ENCODE measurements at regions not wholly inside any gene's neighbourhood (a gene's known extent, or its start where the extent isn't known, plus 50 kb on each side); places are given as distances from the start of the nearest gene placed in this dataset.

DNA sequence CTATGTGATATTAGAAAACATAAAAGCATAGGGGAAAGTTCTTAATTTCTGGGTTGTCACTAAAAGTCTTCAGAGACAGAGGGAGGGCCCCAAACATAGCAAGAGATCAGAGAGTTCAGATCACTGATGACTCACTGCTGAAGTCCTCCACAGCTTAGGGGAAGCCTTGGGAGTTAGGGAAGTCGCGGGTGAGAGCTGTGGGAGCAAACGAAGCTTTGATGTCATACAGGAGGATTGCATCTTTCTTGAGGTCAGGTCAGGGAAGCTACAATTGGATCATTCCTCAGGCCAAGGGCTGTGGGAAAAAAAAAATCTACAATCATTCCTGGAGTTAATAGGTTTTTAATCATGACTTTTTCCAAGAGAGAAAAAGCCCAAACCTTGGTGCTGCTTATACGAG is 96.2 kb downstream of the COPS8 start:
- peaks cover 9% of the 10 kb centered on the region for H3K4me1 Mint-ChIP-seq

DNA sequence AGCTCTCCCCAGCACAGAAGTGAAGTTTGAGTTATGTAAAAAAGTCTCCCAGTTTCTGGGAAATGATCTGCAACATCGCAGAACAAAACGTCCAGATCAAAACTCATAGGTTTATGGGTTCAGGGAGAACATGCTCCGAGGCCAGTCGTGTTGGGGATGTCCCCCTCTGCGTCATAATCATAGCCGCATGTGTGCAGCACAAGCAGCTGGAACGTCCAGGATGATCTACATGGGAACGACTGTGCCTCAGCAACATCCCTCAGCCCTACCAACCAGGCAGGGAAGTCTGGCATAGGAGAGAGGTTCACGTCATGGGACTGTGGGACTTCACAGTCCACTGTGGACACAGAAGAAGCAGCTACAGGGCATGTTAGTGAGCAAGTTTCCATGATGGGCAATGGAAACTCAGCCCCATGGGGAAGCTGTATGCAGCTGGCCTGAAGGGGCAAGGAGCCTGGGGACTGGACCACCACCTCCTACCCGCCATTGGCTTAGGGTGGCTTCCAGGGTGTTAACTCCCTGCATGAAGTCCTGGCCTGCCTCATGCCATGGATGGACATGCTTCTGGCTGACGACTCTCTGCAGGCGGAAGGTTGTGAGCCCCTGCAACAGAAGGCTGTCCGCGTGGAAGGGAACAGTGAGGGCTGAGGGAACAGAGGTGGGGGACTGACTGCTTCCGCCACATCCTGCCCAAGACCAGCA is 96.9 kb downstream of the COPS8 start:
- Mint-ChIP-seq H3K4me1 (peaks cover 9% of the 10 kb centered on the region), H3K4me3 (no peak overlapping the region), H3K36me3 (ENCODE audit: low read depth) (no peaks in the 10 kb centered on the region), H3K27ac (no peak overlapping the region), H3K27me3 (ENCODE audit: low read depth, poor library complexity) (no peaks in the 10 kb centered on the region), H3K9me3 (peaks cover 5% of the 10 kb centered on the region)
- no peak for DNase-seq
- TF ChIP-seq, protein P1, sequence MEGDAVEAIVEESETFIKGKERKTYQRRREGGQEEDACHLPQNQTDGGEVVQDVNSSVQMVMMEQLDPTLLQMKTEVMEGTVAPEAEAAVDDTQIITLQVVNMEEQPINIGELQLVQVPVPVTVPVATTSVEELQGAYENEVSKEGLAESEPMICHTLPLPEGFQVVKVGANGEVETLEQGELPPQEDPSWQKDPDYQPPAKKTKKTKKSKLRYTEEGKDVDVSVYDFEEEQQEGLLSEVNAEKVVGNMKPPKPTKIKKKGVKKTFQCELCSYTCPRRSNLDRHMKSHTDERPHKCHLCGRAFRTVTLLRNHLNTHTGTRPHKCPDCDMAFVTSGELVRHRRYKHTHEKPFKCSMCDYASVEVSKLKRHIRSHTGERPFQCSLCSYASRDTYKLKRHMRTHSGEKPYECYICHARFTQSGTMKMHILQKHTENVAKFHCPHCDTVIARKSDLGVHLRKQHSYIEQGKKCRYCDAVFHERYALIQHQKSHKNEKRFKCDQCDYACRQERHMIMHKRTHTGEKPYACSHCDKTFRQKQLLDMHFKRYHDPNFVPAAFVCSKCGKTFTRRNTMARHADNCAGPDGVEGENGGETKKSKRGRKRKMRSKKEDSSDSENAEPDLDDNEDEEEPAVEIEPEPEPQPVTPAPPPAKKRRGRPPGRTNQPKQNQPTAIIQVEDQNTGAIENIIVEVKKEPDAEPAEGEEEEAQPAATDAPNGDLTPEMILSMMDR (IDR thresholded peaks at IDR 0.05): no peak

More for the DNA sequence above, 96.2 kb downstream of the COPS8 start:
- H3K4me3 Mint-ChIP-seq: no peak overlapping the region
- no peaks in the 10 kb centered on the region for H3K36me3 Mint-ChIP-seq (ENCODE audit: low read depth)
- TF ChIP-seq, protein P1 (IDR thresholded peaks at IDR 0.05): no peak
- H3K9me3 Mint-ChIP-seq: no peaks in the 10 kb centered on the region
- H3K27ac Mint-ChIP-seq: no peak overlapping the region
- H3K27me3 Mint-ChIP-seq (ENCODE audit: low read depth, poor library complexity): no peaks in the 10 kb centered on the region
- DNase-seq: no peak

DNA sequence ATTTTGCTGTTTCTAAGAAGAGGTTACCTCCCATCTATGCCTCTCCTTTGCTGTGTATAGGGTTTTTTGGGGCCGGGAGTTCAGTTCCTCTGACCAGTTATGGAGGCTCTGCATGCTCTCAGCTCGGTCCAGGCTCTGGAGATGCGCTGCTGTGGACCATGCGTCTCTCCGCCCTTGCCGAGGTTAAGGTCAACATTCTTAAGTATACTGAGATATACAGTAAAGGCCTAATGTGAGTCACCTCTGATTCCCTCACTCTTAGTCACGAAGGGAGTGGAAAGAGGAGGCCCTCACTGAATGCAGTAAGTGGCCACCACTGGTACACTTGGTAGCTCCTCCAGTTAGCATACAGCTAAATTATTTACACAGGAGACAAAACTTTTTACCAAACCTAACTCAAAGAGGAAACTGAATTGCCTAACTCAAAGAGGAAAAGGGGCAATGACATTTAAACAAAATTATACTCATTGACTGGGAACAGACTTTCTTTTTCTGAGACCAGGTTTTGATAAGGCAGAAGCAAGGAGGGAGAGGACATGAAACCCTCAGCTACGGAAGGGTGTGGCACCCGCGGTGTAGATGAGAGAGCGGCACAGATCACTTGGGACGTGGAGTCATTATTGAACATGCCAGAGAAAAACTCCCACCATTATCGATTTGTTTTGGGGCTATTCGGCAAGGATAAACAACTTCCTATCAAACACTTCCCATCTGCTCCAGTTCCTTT is 98.7 kb downstream of the COPS8 start:
- TF ChIP-seq, protein P1 (IDR thresholded peaks at IDR 0.05): no peak
- no peak for DNase-seq
- Mint-ChIP-seq H3K4me1 (peaks cover 9% of the 10 kb centered on the region), H3K27me3 (ENCODE audit: low read depth, poor library complexity) (no peaks in the 10 kb centered on the region), H3K9me3 (peaks cover 7% of the 10 kb centered on the region), H3K4me3 (no peak overlapping the region), H3K36me3 (ENCODE audit: low read depth) (no peaks in the 10 kb centered on the region), H3K27ac (no peak overlapping the region)

DNA sequence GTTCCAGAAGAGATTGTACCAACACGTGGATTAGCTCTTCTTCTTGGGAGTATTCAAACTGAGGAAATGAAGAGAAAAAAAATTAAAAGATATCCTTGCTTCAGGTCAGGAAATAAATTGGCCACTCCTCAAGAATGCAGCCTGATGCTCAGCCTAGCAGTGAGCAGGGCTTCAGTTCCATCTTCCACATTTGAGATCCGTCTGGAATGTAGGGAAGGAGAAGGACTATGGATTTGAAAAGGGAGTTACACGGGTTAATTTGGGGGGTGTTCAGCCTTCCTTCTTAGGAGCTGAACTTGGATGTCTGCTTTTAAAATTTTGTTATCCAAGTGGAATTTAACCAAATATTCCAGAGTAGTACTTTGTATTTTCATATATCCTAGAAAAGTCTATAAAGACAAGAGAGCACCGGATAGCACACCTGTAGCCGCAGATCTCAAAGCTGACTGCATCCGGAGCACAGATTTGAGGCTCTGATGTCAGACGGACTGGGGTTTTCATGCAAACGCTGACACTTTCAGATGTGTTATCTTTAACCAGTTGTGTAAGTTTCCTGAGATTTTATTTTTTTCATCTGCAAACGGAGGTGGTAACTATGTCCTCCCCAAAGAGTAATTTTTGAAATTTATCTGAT is 99.3 kb downstream of the COPS8 start:
- Mint-ChIP-seq H3K4me1 (peaks cover 9% of the 10 kb centered on the region), H3K27ac (no peak overlapping the region), H3K27me3 (ENCODE audit: low read depth, poor library complexity) (no peaks in the 10 kb centered on the region), H3K36me3 (ENCODE audit: low read depth) (no peaks in the 10 kb centered on the region), H3K9me3 (peaks cover 13% of the 10 kb centered on the region), H3K4me3 (no peak overlapping the region)
- DNase-seq: no peak
- TF ChIP-seq, protein P1 (IDR thresholded peaks at IDR 0.05): no peak

DNA sequence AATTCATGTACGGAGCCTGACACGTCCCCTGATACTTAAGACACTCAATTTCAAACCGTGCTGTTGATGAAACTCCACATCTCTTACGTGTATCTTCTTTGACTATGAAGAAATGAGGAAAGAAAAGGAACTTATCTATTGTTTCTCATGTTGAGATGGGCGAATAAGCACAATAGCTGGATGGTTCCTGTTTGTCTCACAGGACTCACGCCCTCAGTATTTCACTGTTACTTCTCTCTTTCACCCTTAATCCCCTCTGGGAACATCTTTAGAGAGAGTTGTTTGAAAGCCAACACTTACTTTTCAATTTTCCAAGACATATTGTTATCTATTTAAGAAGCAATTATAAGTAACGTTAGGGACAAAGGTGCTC is 99.8 kb downstream of the COPS8 start:
- Mint-ChIP-seq H3K27me3 (ENCODE audit: low read depth, poor library complexity) (no peaks in the 10 kb centered on the region), H3K4me3 (no peak overlapping the region), H3K27ac (no peak overlapping the region), H3K9me3 (peaks cover 13% of the 10 kb centered on the region), H3K36me3 (ENCODE audit: low read depth) (no peaks in the 10 kb centered on the region), H3K4me1 (peaks cover 9% of the 10 kb centered on the region)
- DNase-seq: no peak
- TF ChIP-seq, protein P1 (IDR thresholded peaks at IDR 0.05): no peak
